RWPE2 (cell line): ENCODE measurements at regions not wholly inside any gene's neighbourhood (a gene's known extent, or its start where the extent isn't known, plus 50 kb on each side); places are given as distances from the start of the nearest gene placed in this dataset.

Source experiments
- ATAC-seq: fragments of 200-7000 bp; cut with Tn5 transposase; 3 replicates; pipeline ENCODE4 v1.9.1; 2021; ENCODE audit warnings: low read depth
- DNase-seq: peaks from one replicate; pipeline ENCODE4 v3.0.0-alpha.2; 2020; ENCODE audit warnings: low spot score
- H3K27ac ChIP-seq: fragments of 450-650 bp; 2 replicates; pipeline ENCODE4 v1.5.1; 2017; ENCODE audit warnings: mild to moderate bottlenecking; ENCODE audit not compliant: poor library complexity, severe bottlenecking
- H3K27me3 ChIP-seq: fragments of 250-450 bp; sonication (Bioruptor Pico); 2 replicates; pipeline ENCODE4 v1.5.1; 2021; ENCODE audit warnings: mild to moderate bottlenecking, moderate library complexity; ENCODE audit not compliant: insufficient read depth, poor library complexity, severe bottlenecking
- H3K36me3 ChIP-seq: fragments of 250-450 bp; sonication (Bioruptor Pico); 2 replicates; pipeline ENCODE4 v1.5.1; 2020; ENCODE audit warnings: low read depth, mild to moderate bottlenecking, moderate library complexity
- H3K4me1 ChIP-seq: fragments of 250-450 bp; sonication (Bioruptor Pico); 2 replicates; pipeline ENCODE4 v1.5.1; 2021; ENCODE audit warnings: mild to moderate bottlenecking, moderate library complexity; ENCODE audit not compliant: insufficient read depth, poor library complexity, severe bottlenecking
- H3K4me3 ChIP-seq: fragments of 250-450 bp; sonication (Bioruptor Pico); 2 replicates; pipeline ENCODE4 v1.5.1; 2021; ENCODE audit warnings: mild to moderate bottlenecking, moderate library complexity; ENCODE audit not compliant: severe bottlenecking
- H3K9me3 ChIP-seq: fragments of 250-450 bp; sonication (Bioruptor Pico); 2 replicates; pipeline ENCODE4 v1.5.1; 2021; ENCODE audit warnings: mild to moderate bottlenecking, moderate library complexity; ENCODE audit not compliant: severe bottlenecking
- CTCF ChIP-seq: fragments of 450-650 bp; IDR thresholded peaks from one replicate; pipeline ENCODE4 v1.5.1; 2017; ENCODE audit warnings: mild to moderate bottlenecking, moderate library complexity; ENCODE audit not compliant: poor library complexity, severe bottlenecking

- TF ChIP-seq CTCF: no peak
- H3K27ac ChIP-seq: no peak overlapping the region
- no peak for DNase-seq
- H3K4me3 ChIP-seq: no peak overlapping the region
- peak; percentile 45; the same call in 2 of the 3 replicates for ATAC-seq
- H3K9me3 ChIP-seq: no peaks in the 10 kb centered on the region
- H3K4me1 ChIP-seq: no peaks in the 10 kb centered on the region
- no peaks in the 10 kb centered on the region for H3K36me3 ChIP-seq
- H3K27me3 ChIP-seq: no peaks in the 10 kb centered on the region
These were observed 132.1 kb downstream of the COX7C start for GRCh38 chr5:86749841-86750240.

- no peak for ATAC-seq
- peaks cover 5% of the 10 kb centered on the region for H3K27me3 ChIP-seq
- H3K27ac ChIP-seq: no peak overlapping the region
- DNase-seq: no peak
- H3K36me3 ChIP-seq: no peaks in the 10 kb centered on the region
- no peaks in the 10 kb centered on the region for H3K9me3 ChIP-seq
- peak; percentile 17 for TF ChIP-seq CTCF
- H3K4me1 ChIP-seq: no peaks in the 10 kb centered on the region
- H3K4me3 ChIP-seq: no peak overlapping the region
These were observed 139.1 kb downstream of the COX7C start for GRCh38 chr5:86756839-86757238.

GRCh38 chr5:86757824-86758223, 140.1 kb downstream of the COX7C start:
- H3K27ac ChIP-seq: no peak overlapping the region
- H3K9me3 ChIP-seq: no peaks in the 10 kb centered on the region
- H3K27me3 ChIP-seq: peaks cover 9% of the 10 kb centered on the region
- DNase-seq: no peak
- H3K4me1 ChIP-seq: no peaks in the 10 kb centered on the region
- H3K36me3 ChIP-seq: no peaks in the 10 kb centered on the region
- no peak overlapping the region for H3K4me3 ChIP-seq
- ATAC-seq: no peak
- TF ChIP-seq CTCF: no peak

GRCh38 chr5:86760661-86761060, 142.9 kb downstream of the COX7C start:
- Histone ChIP-seq H3K27me3 (peaks cover 15% of the 10 kb centered on the region), H3K27ac (no peak overlapping the region), H3K4me3 (no peak overlapping the region), H3K4me1 (no peaks in the 10 kb centered on the region), H3K9me3 (no peaks in the 10 kb centered on the region), H3K36me3 (no peaks in the 10 kb centered on the region)
- no peak for ATAC-seq
- TF ChIP-seq CTCF: no peak
- DNase-seq: no peak

GRCh38 chr5:86763929-86764328, 146.2 kb downstream of the COX7C start:
- no peaks in the 10 kb centered on the region for H3K9me3 ChIP-seq
- ATAC-seq: no peak
- H3K27me3 ChIP-seq: peaks cover 11% of the 10 kb centered on the region
- H3K36me3 ChIP-seq: no peaks in the 10 kb centered on the region
- no peak overlapping the region for H3K27ac ChIP-seq
- H3K4me3 ChIP-seq: no peak overlapping the region
- TF ChIP-seq CTCF: no peak
- H3K4me1 ChIP-seq: no peaks in the 10 kb centered on the region
- DNase-seq: no peak
